Stimulated activated CD8-positive, alpha-beta memory T cell treated with anti-CD3 and anti-CD28 coated beads, Interleukin-2, amount 100 ng/mL, for 48 hours (primary cell): ENCODE measurements at regions not wholly inside any gene's neighbourhood (a gene's known extent, or its start where the extent isn't known, plus 50 kb on each side); places are given as distances from the start of the nearest gene placed in this dataset.

ENCODE experiments used
- DNase-seq, 2 donors: peaks; one replicate each; pipeline ENCODE4 v3.0.0-alpha.2; 2020; ENCODE audit warnings: low read depth in 2 of 2

- no peak for DNase-seq
Observed at GRCh38 chr5:18959535-18959934, 1028.5 kb downstream of the CDH18 start.

GRCh38 chr5:18961234-18961633 is 1026.8 kb downstream of the CDH18 start:
- DNase-seq: no peak

- DNase-seq: no peak
Observed at GRCh38 chr5:18965893-18966292, 1022.1 kb downstream of the CDH18 start.

GRCh38 chr5:18967637-18968036 is 1020.4 kb downstream of the CDH18 start:
- no peak for DNase-seq

- DNase-seq: no peak
Observed at GRCh38 chr5:18968966-18969365, 1019.0 kb downstream of the CDH18 start.

- DNase-seq: no peak
Observed at GRCh38 chr5:18970000-18970399, 1018.0 kb downstream of the CDH18 start.

- no peak for DNase-seq
Observed at GRCh38 chr5:18972177-18972576, 1015.8 kb downstream of the CDH18 start.

- DNase-seq: no peak
Observed at GRCh38 chr5:18975624-18976023, 1012.4 kb downstream of the CDH18 start.

- DNase-seq: no peak
Observed at GRCh38 chr5:18977880-18978279, 1010.1 kb downstream of the CDH18 start.

GRCh38 chr5:18984559-18985080 is 1003.4 kb downstream of the CDH18 start:
- no peak for DNase-seq

- no peak for DNase-seq
Observed at GRCh38 chr5:18985171-18985758, 1002.7 kb downstream of the CDH18 start.

GRCh38 chr5:18987101-18987500 is 1000.9 kb downstream of the CDH18 start:
- no peak for DNase-seq

- DNase-seq: no peak
Observed at GRCh38 chr5:18990852-18991251, 997.1 kb downstream of the CDH18 start.

- no peak for DNase-seq
Observed at GRCh38 chr5:18992264-18992663, 995.7 kb downstream of the CDH18 start.

GRCh38 chr5:18999478-18999877 is 988.5 kb downstream of the CDH18 start:
- DNase-seq: no peak

- DNase-seq: no peak
Observed at GRCh38 chr5:19001054-19001453, 986.9 kb downstream of the CDH18 start.

GRCh38 chr5:19001539-19001938 is 986.5 kb downstream of the CDH18 start:
- DNase-seq: no peak

GRCh38 chr5:19002111-19002510 is 985.9 kb downstream of the CDH18 start:
- no peak for DNase-seq

- DNase-seq: no peak
Observed at GRCh38 chr5:19018822-19019221, 969.2 kb downstream of the CDH18 start.

GRCh38 chr5:19031491-19031890 is 956.5 kb downstream of the CDH18 start:
- DNase-seq: no peak

- DNase-seq: no peak
Observed at GRCh38 chr5:19035816-19036215, 952.2 kb downstream of the CDH18 start.

GRCh38 chr5:19042106-19042505 is 945.9 kb downstream of the CDH18 start:
- DNase-seq: no peak

- DNase-seq: no peak
Observed at GRCh38 chr5:19044311-19044710, 943.7 kb downstream of the CDH18 start.
